Nephron progenitor cell (in vitro differentiated cells): ENCODE measurements at regions not wholly inside any gene's neighbourhood (a gene's known extent, or its start where the extent isn't known, plus 50 kb on each side); places are given as distances from the start of the nearest gene placed in this dataset.

Experiments used
- DNase-seq: peaks from one replicate; pipeline ENCODE4 v3.0.0; 2021
- H3K27ac Mint-ChIP-seq: 2 replicates; pipeline ENCODE4 v1.8.0; 2021; ENCODE audit warnings: mild to moderate bottlenecking, moderate library complexity, mixed read lengths
- H3K27me3 Mint-ChIP-seq: 2 replicates; pipeline ENCODE4 v1.8.0; 2021; ENCODE audit warnings: mild to moderate bottlenecking, low read depth, mixed read lengths; ENCODE audit not compliant: poor library complexity
- H3K36me3 Mint-ChIP-seq: 2 replicates; pipeline ENCODE4 v1.8.0; 2021; ENCODE audit warnings: low read depth, mixed read lengths
- H3K4me1 Mint-ChIP-seq: 2 replicates; pipeline ENCODE4 v1.8.0; 2021; ENCODE audit warnings: mixed read lengths
- H3K4me3 Mint-ChIP-seq: 2 replicates; pipeline ENCODE4 v1.8.0; 2021; ENCODE audit warnings: mild to moderate bottlenecking, moderate library complexity, mixed read lengths
- H3K9me3 Mint-ChIP-seq: 2 replicates; pipeline ENCODE4 v1.8.0; 2021; ENCODE audit warnings: mild to moderate bottlenecking, moderate library complexity, mixed read lengths
- TF ChIP-seq, protein P1 (sequence below): fragments of 200-600 bp; sonication (generic); IDR thresholded peaks from 2 replicates; pipeline ENCODE4 v1.5.0; 2021; ENCODE audit warnings: antibody characterized with exemption

GRCh38 chr5:3684771-3685354 is 89.2 kb downstream of the IRX1 start:
- Mint-ChIP-seq H3K4me3 (no peak overlapping the region), H3K27ac (no peak overlapping the region), H3K27me3 (peaks cover 8% of the 10 kb centered on the region), H3K9me3 (peaks cover 4% of the 10 kb centered on the region), H3K4me1 (no peaks in the 10 kb centered on the region), H3K36me3 (no peaks in the 10 kb centered on the region)
- DNase-seq = no peak
- TF ChIP-seq, protein P1, sequence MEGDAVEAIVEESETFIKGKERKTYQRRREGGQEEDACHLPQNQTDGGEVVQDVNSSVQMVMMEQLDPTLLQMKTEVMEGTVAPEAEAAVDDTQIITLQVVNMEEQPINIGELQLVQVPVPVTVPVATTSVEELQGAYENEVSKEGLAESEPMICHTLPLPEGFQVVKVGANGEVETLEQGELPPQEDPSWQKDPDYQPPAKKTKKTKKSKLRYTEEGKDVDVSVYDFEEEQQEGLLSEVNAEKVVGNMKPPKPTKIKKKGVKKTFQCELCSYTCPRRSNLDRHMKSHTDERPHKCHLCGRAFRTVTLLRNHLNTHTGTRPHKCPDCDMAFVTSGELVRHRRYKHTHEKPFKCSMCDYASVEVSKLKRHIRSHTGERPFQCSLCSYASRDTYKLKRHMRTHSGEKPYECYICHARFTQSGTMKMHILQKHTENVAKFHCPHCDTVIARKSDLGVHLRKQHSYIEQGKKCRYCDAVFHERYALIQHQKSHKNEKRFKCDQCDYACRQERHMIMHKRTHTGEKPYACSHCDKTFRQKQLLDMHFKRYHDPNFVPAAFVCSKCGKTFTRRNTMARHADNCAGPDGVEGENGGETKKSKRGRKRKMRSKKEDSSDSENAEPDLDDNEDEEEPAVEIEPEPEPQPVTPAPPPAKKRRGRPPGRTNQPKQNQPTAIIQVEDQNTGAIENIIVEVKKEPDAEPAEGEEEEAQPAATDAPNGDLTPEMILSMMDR = no peak

- TF ChIP-seq, protein P1 = no peak
- DNase-seq = no peak
- Mint-ChIP-seq H3K4me3 (no peak overlapping the region), H3K9me3 (peaks cover 16% of the 10 kb centered on the region), H3K36me3 (no peaks in the 10 kb centered on the region), H3K4me1 (no peaks in the 10 kb centered on the region), H3K27me3 (no peaks in the 10 kb centered on the region), H3K27ac (no peak overlapping the region)
Observed at GRCh38 chr5:3694819-3695218, 99.2 kb downstream of the IRX1 start.

DNA sequence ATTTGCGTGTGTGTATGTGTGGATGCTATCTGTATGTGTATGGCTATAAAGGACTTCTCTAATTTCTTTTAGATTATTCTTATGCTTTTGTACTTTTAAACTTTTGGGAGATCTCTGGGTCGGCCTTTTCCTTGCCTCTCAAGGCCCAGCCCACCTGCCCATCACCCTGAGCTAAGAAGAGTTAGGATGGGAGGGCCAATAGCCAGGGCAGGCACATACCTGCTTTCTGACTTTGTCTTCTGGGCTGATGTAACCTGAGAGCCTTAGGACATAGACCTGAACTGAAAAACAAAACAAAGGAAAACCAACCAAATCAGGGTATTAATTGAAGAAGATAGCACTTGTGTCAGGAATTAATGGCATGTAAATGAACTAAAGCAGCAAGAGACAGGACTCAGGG is 100.2 kb downstream of the IRX1 start:
- peaks cover 16% of the 10 kb centered on the region for H3K9me3 Mint-ChIP-seq
- no peaks in the 10 kb centered on the region for H3K36me3 Mint-ChIP-seq
- no peak overlapping the region for H3K27ac Mint-ChIP-seq
- DNase-seq = no peak
- peaks cover 9% of the 10 kb centered on the region for H3K27me3 Mint-ChIP-seq
- H3K4me3 Mint-ChIP-seq = no peak overlapping the region
- no peaks in the 10 kb centered on the region for H3K4me1 Mint-ChIP-seq
- TF ChIP-seq, protein P1 = no peak

DNA sequence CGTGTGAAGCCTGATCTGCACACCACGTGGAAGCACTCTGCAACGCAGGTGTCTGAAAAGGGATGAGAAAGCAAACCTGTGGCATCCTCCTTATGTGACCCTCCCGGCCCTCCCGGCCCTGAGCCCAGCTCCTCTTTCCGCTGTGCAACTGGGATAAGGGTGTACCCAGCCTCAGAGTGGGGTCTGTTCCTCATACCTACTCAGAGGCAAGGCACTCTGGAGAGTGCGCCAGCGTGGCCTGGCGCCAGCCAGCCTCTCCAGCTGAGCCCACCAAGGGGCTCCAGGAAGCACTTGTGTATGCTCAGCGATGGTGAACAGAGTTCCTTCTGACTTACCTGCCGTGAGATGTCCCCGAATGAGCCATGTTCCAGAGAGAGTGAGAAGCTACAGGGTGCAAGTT is 102.8 kb downstream of the IRX1 start:
- peaks cover 21% of the 10 kb centered on the region for H3K27me3 Mint-ChIP-seq
- no peaks in the 10 kb centered on the region for H3K36me3 Mint-ChIP-seq
- H3K4me3 Mint-ChIP-seq = no peak overlapping the region
- TF ChIP-seq, protein P1 = no peak
- no peak overlapping the region for H3K27ac Mint-ChIP-seq
- peaks cover 16% of the 10 kb centered on the region for H3K9me3 Mint-ChIP-seq
- H3K4me1 Mint-ChIP-seq = no peaks in the 10 kb centered on the region
- DNase-seq = no peak

GRCh38 chr5:3701694-3702093 is 106.1 kb downstream of the IRX1 start:
- Mint-ChIP-seq H3K27ac (no peak overlapping the region), H3K9me3 (peaks cover 3% of the 10 kb centered on the region), H3K4me3 (no peak overlapping the region), H3K27me3 (peaks cover 21% of the 10 kb centered on the region), H3K36me3 (no peaks in the 10 kb centered on the region), H3K4me1 (no peaks in the 10 kb centered on the region)
- no peak for DNase-seq
- TF ChIP-seq, protein P1 = no peak

- H3K27ac Mint-ChIP-seq = no peak overlapping the region
- H3K27me3 Mint-ChIP-seq = peaks cover 30% of the 10 kb centered on the region
- H3K9me3 Mint-ChIP-seq = no peaks in the 10 kb centered on the region
- DNase-seq = no peak
- H3K4me1 Mint-ChIP-seq = peaks cover 4% of the 10 kb centered on the region
- no peaks in the 10 kb centered on the region for H3K36me3 Mint-ChIP-seq
- TF ChIP-seq, protein P1 = no peak
- H3K4me3 Mint-ChIP-seq = no peak overlapping the region
Observed at GRCh38 chr5:3704661-3705060, 109.0 kb downstream of the IRX1 start.
